B cell (primary cell): ENCODE measurements at regions not wholly inside any gene's neighbourhood (a gene's known extent, or its start where the extent isn't known, plus 50 kb on each side); places are given as distances from the start of the nearest gene placed in this dataset.

Experiments
- ATAC-seq: fragments of 200-7000 bp; cut with Tn5 transposase; one replicate; pipeline ENCODE4 v1.10.0; 2021; ENCODE audit warnings: low read depth, mild to moderate bottlenecking, moderate number of reproducible peaks, moderate library complexity
- CTCF ChIA-PET: fragments of 350-600 bp; sonication (Branson Sonifier 250); formaldehyde crosslinking; loops from one replicate; lab custom pipeline; 2021; ENCODE audit warnings: antibody characterized with exemption, inconsistent platforms; lab: Charles Lee
- POLR2A ChIA-PET: fragments of 350-600 bp; sonication (Branson Sonifier 250); formaldehyde crosslinking; loops from one replicate; lab custom pipeline; 2021; ENCODE audit warnings: antibody characterized with exemption; lab: Charles Lee
- DNase-seq: peaks from one replicate; pipeline ENCODE4 v3.0.0; 2013
- H2AFZ ChIP-seq: 2 replicates; pipeline ENCODE4 v1.6.1; 2012; ENCODE audit warnings: mild to moderate bottlenecking, low read depth, low read length; ENCODE audit not compliant: insufficient read depth, poor library complexity, severe bottlenecking
- H3K27ac ChIP-seq, 2 donors: 1 replicate in 1 of 2; 2 replicates in 1 of 2; pipeline ENCODE4 v1.5.1; 2012 to 2013; ENCODE audit warnings: low read length in 2 of 2, mild to moderate bottlenecking in 2 of 2, moderate library complexity in 1 of 2
- H3K27me3 ChIP-seq, 4 experiments: fragments of 200-600 bp in 1 of 4; sonication (generic) in 1 of 4; replicated peaks in 1 of 4; 1 replicate in 2 of 4; 2 replicates in 2 of 4; pipeline versions ENCODE4 v1.6.1 to v1.7.0; 2013 to 2016; ENCODE audit warnings: low read length in 3 of 4, mild to moderate bottlenecking in 2 of 4, mixed read lengths in 1 of 4, moderate library complexity in 1 of 4; ENCODE audit not compliant: insufficient read depth in 4 of 4, control insufficient read depth in 3 of 4; ENCODE audit errors: control extremely low read depth in 1 of 4
- H3K36me3 ChIP-seq, 2 experiments: replicated peaks in 1 of 2; 1 replicate in 1 of 2; 2 replicates in 1 of 2; pipeline versions ENCODE4 v1.6.1 to v1.7.1; 2013; ENCODE audit warnings: low read length in 1 of 2; ENCODE audit not compliant: insufficient read depth in 2 of 2, control insufficient read depth in 1 of 2; ENCODE audit errors: control extremely low read depth in 1 of 2, extremely low read depth in 1 of 2
- H3K4me1 ChIP-seq, 2 donors: fragments of 200-600 bp in 1 of 2; sonication (generic) in 1 of 2; 1 replicate in 1 of 2; 2 replicates in 1 of 2; pipeline versions ENCODE4 v1.5.1 to v1.6.1; 2013 to 2017; ENCODE audit warnings: low read length in 2 of 2; ENCODE audit not compliant: control insufficient read depth in 2 of 2, insufficient read depth in 2 of 2
- H3K4me2 ChIP-seq: replicated peaks from 2 replicates; pipeline ENCODE3; 2012; ENCODE audit warnings: mild to moderate bottlenecking, low read depth, low read length; ENCODE audit not compliant: poor library complexity, severe bottlenecking
- H3K4me3 ChIP-seq, 5 experiments: fragments of 200-600 bp in 1 of 5; sonication (generic) in 1 of 5; 1 replicate in 3 of 5; 2 replicates in 2 of 5; pipeline versions ENCODE4 v1.5.1 to v1.7.0; 2011 to 2016; ENCODE audit warnings: low read length in 4 of 5, mild to moderate bottlenecking in 4 of 5, low read depth in 2 of 5, control low read depth in 1 of 5, moderate library complexity in 1 of 5; ENCODE audit not compliant: insufficient read depth in 1 of 5; ENCODE audit errors: control extremely low read depth in 1 of 5, extremely low read depth in 1 of 5
- H3K79me2 ChIP-seq: fragments of 200-600 bp; sonication (generic); one replicate; pipeline ENCODE4 v1.6.0; 2016; ENCODE audit warnings: low read length; ENCODE audit not compliant: control insufficient read depth, insufficient read depth
- H3K9ac ChIP-seq: fragments of 200-600 bp; sonication (generic); 2 replicates; pipeline ENCODE4 v1.6.1; 2017; ENCODE audit warnings: mild to moderate bottlenecking, low read length, moderate library complexity
- H3K9me3 ChIP-seq, 3 donors: one replicate each; pipeline versions ENCODE4 v1.6.1 to v1.7.1; 2013; ENCODE audit warnings: low read length in 2 of 3; ENCODE audit not compliant: control insufficient read depth in 2 of 3, insufficient read depth in 1 of 3; ENCODE audit errors: control extremely low read depth in 1 of 3
- H4K20me1 ChIP-seq: 2 replicates; pipeline ENCODE4 v1.6.0; 2012; ENCODE audit warnings: mild to moderate bottlenecking, low read length; ENCODE audit not compliant: insufficient read depth, control insufficient read depth, poor library complexity, severe bottlenecking
- H3K27ac Mint-ChIP-seq: one replicate; pipeline ENCODE4 v1.8.0; 2021; ENCODE audit warnings: mixed read lengths
- H3K27me3 Mint-ChIP-seq: one replicate; pipeline ENCODE4 v1.8.0; 2021; ENCODE audit warnings: mixed read lengths
- H3K4me1 Mint-ChIP-seq: one replicate; pipeline ENCODE4 v1.8.0; 2021; ENCODE audit warnings: mixed read lengths
- H3K4me3 Mint-ChIP-seq: one replicate; pipeline ENCODE4 v1.8.0; 2021; ENCODE audit warnings: mixed read lengths
- H3K9me3 Mint-ChIP-seq: one replicate; pipeline ENCODE4 v1.8.0; 2022; ENCODE audit warnings: mixed read lengths; ENCODE audit not compliant: insufficient read depth
- CTCF ChIP-seq: fragments of 200-600 bp; IDR thresholded peaks from one replicate; pipeline ENCODE4 v1.8.0; 2022; ENCODE audit warnings: antibody characterized with exemption, mild to moderate bottlenecking
- EZH2 ChIP-seq: IDR thresholded peaks from 2 replicates; pipeline ENCODE4 v1.6.1; 2012; ENCODE audit warnings: borderline replicate concordance, low read depth, mild to moderate bottlenecking, moderate library complexity, low read length; ENCODE audit not compliant: insufficient read depth, poor library complexity, severe bottlenecking
- WGBS: methylation state at CpG from one replicate; pipeline ENCODE4 v1.1.5; 2013; ENCODE audit warnings: missing lambda C conversion rate; ENCODE audit not compliant: insufficient coverage; 5-methylcytosine and 5-hydroxymethylcytosine counted together
- intact Hi-C: fragments of 100-400 bp; cut with micrococcal nuclease; formaldehyde crosslinking; loops from one replicate; pipeline ENCODE4 v1.10.0; 2022

GRCh38 chr19:27736225-27736624 lies 1476.7 kb downstream of the UQCRFS1 start:
- Histone ChIP-seq H3K4me2 (no peak overlapping the region), H3K9me3 (peaks cover 4 to 14% (median 5%) of the 10 kb centered on the region in 3 donors), H3K79me2 (no peaks in the 10 kb centered on the region), H3K9ac (no peak overlapping the region), H3K4me1 (no peaks in the 10 kb centered on the region), H3K4me3 (no peak overlapping the region), H3K27me3 (no peaks in the 10 kb centered on the region), H3K27ac (no peak overlapping the region), H4K20me1 (no peaks in the 10 kb centered on the region), H2AFZ (no peak overlapping the region), H3K36me3 (peaks cover 0 to 3% of the 10 kb centered on the region in 2 experiments)
- no peak for TF ChIP-seq EZH2
- TF ChIP-seq CTCF = no peak
- ATAC-seq = no peak
- ChIA-PET POLR2A (no interaction called here), CTCF (no interaction called here)
- Mint-ChIP-seq H3K4me1 (no peaks in the 10 kb centered on the region), H3K4me3 (no peak overlapping the region), H3K27ac (no peak overlapping the region), H3K27me3 (no peaks in the 10 kb centered on the region), H3K9me3 (peaks cover 12% of the 10 kb centered on the region)
- no peak for DNase-seq
- intact Hi-C loops = no loop called here
- WGBS = 96% methylated on average over 3 of the region's 4 CpGs

GRCh38 chr19:27735314-27735713 lies 1477.6 kb downstream of the UQCRFS1 start:
- H3K4me1 ChIP-seq = no peaks in the 10 kb centered on the region
- no peak for DNase-seq
- TF ChIP-seq EZH2 = no peak
- no peak for TF ChIP-seq CTCF
- peaks cover 12% of the 10 kb centered on the region for H3K9me3 Mint-ChIP-seq
- H3K9me3 ChIP-seq = peaks cover 4 to 21% (median 8%) of the 10 kb centered on the region in 3 donors
- no peaks in the 10 kb centered on the region for H3K27me3 Mint-ChIP-seq
- H3K27ac ChIP-seq = no peak overlapping the region
- intact Hi-C loops = no loop called here
- peaks cover 0 to 3% of the 10 kb centered on the region in 2 experiments for H3K36me3 ChIP-seq
- no peak overlapping the region for H3K27ac Mint-ChIP-seq
- 97% methylated on average over 5 of the region's 5 CpGs for WGBS
- no peak overlapping the region for H3K4me3 ChIP-seq
- no peak overlapping the region for H3K4me3 Mint-ChIP-seq
- ChIA-PET POLR2A (no interaction called here), CTCF (no interaction called here)
- no peaks in the 10 kb centered on the region for H4K20me1 ChIP-seq
- H2AFZ ChIP-seq = no peak overlapping the region
- ATAC-seq = no peak
- H3K4me1 Mint-ChIP-seq = no peaks in the 10 kb centered on the region
- no peak overlapping the region for H3K4me2 ChIP-seq
- no peaks in the 10 kb centered on the region for H3K27me3 ChIP-seq
- H3K79me2 ChIP-seq = no peaks in the 10 kb centered on the region
- no peak overlapping the region for H3K9ac ChIP-seq
